ENCODE measurements at regions not wholly inside any gene's neighbourhood (a gene's known extent, or its start where the extent isn't known, plus 50 kb on each side); places are given as distances from the start of the nearest gene placed in this dataset.

GRCh38 chr16:63080746-63081145, 1044.5 kb upstream of the CDH8 start:
- DNase-seq: no peak

GRCh38 chr16:63069047-63069446, 1032.8 kb upstream of the CDH8 start:
- no peak for DNase-seq

GRCh38 chr16:63067141-63067540, 1030.9 kb upstream of the CDH8 start:
- no peak for DNase-seq

- no peak for DNase-seq
These were observed 1030.3 kb upstream of the CDH8 start for GRCh38 chr16:63066552-63066951.

- no peak for DNase-seq
These were observed 1025.1 kb upstream of the CDH8 start for GRCh38 chr16:63061319-63061718.

- DNase-seq: no peak
These were observed 1023.4 kb upstream of the CDH8 start for GRCh38 chr16:63059676-63060075.

- no peak for DNase-seq
These were observed 1021.1 kb upstream of the CDH8 start for GRCh38 chr16:63057341-63057740.

GRCh38 chr16:63050391-63050790, 1014.2 kb upstream of the CDH8 start:
- DNase-seq: no peak

- DNase-seq: no peak
These were observed 1002.3 kb upstream of the CDH8 start for GRCh38 chr16:63038397-63039106.

GRCh38 chr16:63037761-63038396, 1001.6 kb upstream of the CDH8 start:
- no peak for DNase-seq

GRCh38 chr16:63018581-63019223, 982.5 kb upstream of the CDH8 start:
- DNase-seq: no peak

GRCh38 chr16:63008688-63009087, 972.5 kb upstream of the CDH8 start:
- DNase-seq: no peak

- DNase-seq: no peak
These were observed 969.1 kb upstream of the CDH8 start for GRCh38 chr16:63005356-63005755.

- DNase-seq: no peak
These were observed 953.2 kb upstream of the CDH8 start for GRCh38 chr16:62989480-62989879.

- DNase-seq: no peak
These were observed 949.5 kb upstream of the CDH8 start for GRCh38 chr16:62985722-62986121.

GRCh38 chr16:62978451-62978850, 942.2 kb upstream of the CDH8 start:
- DNase-seq: no peak

- DNase-seq: no peak
These were observed 941.6 kb upstream of the CDH8 start for GRCh38 chr16:62977876-62978275.

GRCh38 chr16:62974424-62974823, 938.2 kb upstream of the CDH8 start:
- no peak for DNase-seq

- no peak for DNase-seq
These were observed 934.6 kb upstream of the CDH8 start for GRCh38 chr16:62970851-62971250.

- DNase-seq: no peak
These were observed 933.6 kb upstream of the CDH8 start for GRCh38 chr16:62969711-62970318.

- DNase-seq: no peak
These were observed 931.4 kb upstream of the CDH8 start for GRCh38 chr16:62967611-62968010.

GRCh38 chr16:62967163-62967562, 930.9 kb upstream of the CDH8 start:
- DNase-seq: no peak

GRCh38 chr16:62966626-62967025, 930.4 kb upstream of the CDH8 start:
- DNase-seq: no peak

Data from skin of body (tissue), 1 donor.